HG03066 (cell line): ENCODE measurements at regions not wholly inside any gene's neighbourhood (a gene's known extent, or its start where the extent isn't known, plus 50 kb on each side); places are given as distances from the start of the nearest gene placed in this dataset.
"Not testable (repeated sequence)": the region's sequence is repeated elsewhere in the genome, so short reads cannot be mapped to it uniquely, and the experiment has no call there.

Source experiments
- ATAC-seq: cut with Tn5 transposase; IDR thresholded peaks from one replicate; pipeline ENCODE4 v1.9.1; 2021; ENCODE audit warnings: low read depth; ENCODE audit not compliant: unreplicated experiment

DNA sequence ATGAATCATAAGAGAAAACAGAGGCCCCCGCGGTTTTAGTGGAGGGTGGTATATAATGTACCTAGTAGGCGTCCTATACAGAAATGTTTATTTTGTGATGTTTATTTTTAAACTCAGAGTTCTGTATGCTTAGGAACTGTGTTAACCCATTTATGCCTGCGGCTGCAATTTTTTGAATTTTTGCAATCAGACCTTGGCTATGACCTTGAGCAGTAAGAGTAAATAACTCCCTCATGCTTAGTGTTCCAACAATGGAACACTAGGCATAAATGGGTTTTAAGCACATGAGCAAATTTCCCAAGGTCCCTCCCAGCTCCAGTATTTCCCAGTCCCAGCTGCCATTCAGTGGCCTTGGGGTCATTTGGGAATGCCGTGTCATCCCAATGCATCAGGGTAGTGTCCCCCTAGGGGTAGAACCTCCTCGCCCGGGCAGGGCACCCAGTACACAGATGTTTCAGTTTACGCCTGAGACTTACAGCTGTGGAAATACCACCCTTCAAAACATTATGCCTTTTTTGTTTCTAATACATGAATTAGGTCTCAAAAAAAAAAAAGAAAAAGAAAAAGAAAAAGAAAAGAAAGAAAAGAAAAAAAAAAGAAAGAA lies 605.8 kb upstream of the CDH11 start:
- no peak for ATAC-seq

DNA sequence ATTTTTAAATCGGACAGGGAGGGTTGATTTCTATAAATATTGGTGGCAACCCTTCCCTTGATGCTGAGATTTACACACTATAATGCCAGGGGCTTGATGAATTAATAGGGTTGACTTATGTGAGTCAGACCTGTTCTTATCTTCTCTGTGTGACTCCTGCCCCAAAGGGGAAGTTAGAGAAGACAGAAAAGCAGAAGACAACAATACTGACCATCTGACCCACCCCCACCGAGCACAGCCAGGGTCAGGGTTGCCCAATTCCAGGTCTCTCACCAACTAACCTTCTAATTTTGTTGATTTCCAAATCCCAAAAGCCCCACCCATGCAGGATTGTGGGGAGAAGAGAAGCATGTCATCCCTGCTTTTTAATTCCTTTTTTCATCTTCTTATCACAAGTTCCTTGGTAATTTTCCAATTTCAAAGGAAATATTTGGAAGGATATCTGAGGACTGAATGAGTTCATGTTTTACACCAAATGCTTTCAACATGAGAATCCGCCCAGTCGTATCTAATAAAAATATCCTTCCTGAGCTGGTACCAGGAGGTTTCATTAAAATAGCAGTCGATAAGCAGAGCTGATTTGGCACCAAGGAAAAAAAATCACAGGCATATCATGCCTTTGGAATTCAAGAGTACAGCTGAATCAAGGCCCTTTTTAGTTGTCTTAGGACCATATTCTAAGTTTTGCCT lies 603.4 kb upstream of the CDH11 start:
- no peak for ATAC-seq

- no peak for ATAC-seq
Observed at GRCh38 chr16:65722429-65722828, 600.6 kb upstream of the CDH11 start.

GRCh38 chr16:65717846-65718245 lies 596.0 kb upstream of the CDH11 start:
- ATAC-seq: no peak

DNA sequence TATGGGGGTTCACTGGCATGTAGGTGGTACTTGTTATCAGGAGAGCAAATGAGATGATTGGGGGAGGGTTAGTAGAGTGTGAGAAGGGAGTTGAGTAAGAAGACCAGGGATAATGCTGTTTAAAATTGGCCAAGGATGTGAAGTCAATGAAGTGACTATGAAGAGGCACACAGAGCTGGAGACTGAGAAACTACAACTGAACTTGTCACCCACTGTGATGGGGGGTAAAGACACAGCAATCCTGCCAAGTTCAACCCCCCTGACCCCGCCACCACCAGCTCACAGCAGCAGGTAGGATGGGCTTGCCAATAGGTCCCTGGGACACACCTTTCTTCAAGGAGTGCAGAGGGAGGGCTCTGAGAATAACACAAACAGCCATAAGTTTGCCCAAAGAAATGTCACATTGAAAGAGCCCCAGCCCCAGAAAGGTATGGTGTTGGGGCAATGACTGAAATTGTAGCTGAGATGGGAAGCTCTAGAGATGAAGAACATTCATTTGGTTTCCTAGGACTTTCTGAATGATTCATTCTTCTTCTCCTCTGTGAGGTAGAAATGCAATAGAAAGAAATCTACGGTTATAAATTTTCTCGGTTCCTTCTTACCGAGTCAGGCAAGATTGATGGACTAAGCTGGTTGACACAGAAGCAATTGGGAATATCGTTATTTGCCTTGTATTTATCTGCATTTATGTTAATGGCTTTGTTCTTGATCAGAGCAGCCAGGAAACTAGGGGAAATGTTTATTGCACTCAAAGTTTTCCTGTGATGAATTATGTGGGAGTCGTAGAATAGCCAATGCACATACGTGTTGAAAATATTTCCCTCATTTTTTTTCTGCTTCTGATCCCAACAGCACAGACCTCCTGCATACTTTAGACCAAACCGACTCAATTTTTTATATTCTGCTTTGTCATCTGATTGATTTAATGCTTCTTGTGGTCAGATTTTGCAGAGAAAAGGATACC lies 595.2 kb upstream of the CDH11 start:
- ATAC-seq: no peak

- ATAC-seq: no peak
Observed at GRCh38 chr16:65713181-65713808, 591.4 kb upstream of the CDH11 start.

DNA sequence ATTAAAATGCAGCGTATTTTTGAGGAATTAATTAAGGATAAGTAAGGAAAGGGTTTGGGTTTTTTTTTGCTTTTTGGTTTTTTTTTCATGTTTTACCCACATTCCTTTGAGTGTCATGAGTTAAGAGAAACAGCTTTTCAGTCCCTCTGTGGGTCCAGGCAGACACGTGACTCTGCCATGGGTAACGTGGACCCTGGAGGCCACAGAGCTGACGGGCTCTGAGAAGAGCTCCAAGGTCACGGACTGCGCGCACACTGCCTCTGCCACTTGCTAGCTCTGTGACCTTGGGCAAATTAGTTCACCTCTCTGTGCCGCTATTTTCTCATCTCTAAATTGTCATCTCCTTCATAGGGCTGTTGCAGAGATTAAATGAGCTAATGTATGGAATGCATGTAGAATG lies 588.2 kb upstream of the CDH11 start:
- ATAC-seq: no peak

DNA sequence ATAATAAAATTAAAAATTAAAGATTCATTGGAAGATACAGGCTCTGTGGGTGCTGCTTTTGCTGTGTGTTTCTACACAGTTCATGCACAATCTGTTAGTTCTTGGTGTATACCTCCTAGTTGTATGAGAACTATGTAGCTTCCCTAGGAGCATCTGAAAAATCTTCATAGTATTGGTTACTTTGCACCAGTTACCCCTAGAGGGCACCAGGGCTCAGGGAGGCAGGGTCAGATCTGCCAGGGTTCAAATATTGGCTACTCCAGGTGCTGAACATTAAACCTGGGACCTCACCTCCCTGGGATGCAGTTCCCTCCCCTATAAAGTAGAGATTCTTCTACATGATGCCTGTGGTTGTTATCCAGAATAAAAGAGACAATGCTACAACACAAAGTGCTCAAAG lies 583.0 kb upstream of the CDH11 start:
- ATAC-seq: no peak

GRCh38 chr16:65702707-65703402 lies 581.0 kb upstream of the CDH11 start:
- ATAC-seq: no peak

- no peak for ATAC-seq
Observed at GRCh38 chr16:65700596-65700995, 578.7 kb upstream of the CDH11 start.

DNA sequence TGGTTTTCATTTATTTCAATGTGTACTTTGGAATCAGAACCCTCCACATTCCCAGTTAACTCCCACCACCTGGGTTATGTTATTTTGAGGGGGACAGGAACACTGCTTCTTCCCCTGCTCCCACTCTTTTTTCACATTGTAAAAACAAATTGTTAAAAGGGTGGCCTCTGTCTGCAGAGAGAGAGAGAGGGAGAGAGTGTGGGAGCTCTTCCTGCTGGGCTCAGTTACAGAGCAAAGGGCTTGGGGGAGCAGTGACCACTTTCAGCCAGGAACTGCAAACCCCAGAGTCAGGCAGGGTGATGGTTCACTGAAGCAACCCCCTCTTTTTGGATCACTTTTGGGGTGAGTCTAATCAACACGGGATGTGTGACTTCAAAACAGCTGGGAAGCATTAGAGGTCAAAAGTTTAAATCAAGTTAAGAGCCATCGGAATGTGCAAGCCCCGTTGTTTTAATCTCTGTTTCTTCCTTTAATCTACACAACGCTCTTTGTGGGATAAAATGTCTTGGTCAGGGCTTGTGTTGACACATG lies 577.0 kb upstream of the CDH11 start:
- no peak for ATAC-seq

GRCh38 chr16:65697521-65697920 lies 575.7 kb upstream of the CDH11 start:
- ATAC-seq: no peak

- ATAC-seq: no peak
Observed at GRCh38 chr16:65697065-65697464, 575.2 kb upstream of the CDH11 start.

DNA sequence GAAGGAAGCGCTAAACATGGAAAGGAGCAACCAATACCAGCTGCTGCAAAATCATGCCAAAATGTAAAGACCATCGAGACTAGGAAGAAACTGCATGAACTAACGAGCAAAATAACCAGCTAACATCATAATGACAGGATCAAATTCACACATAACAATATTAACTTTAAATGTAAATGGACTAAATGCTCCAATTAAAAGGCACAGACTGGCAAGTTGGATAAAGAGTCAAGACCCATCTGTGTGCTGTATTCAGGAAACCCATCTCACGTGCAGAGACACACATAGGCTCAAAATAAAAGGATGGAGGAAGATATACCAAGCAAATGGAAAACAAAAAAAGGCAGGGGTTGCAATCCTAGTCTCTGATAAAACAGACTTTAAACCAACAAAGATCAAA lies 570.0 kb upstream of the CDH11 start:
- not testable (repeated sequence) for ATAC-seq

DNA sequence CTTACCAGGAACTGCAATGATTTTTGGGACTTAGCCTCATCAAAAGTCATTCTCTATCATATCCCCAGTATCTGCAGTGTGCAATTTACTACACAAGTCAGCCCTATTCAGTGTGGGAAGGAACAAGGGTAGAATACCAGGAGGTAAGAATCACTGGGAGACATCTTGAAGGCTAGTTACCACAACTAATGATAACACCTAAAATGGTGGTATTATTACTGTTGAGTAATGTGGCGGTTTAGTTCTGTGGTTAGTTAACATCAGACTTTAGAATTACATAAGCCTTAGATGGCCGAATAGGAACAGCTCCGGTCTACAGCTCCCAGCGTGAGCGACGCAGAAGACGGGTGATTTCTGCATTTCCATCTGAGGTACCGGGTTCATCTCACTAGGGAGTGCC lies 567.9 kb upstream of the CDH11 start:
- no peak for ATAC-seq

GRCh38 chr16:65688301-65688700 lies 566.4 kb upstream of the CDH11 start:
- no peak for ATAC-seq

GRCh38 chr16:65684230-65684629 lies 562.4 kb upstream of the CDH11 start:
- ATAC-seq: no peak

DNA sequence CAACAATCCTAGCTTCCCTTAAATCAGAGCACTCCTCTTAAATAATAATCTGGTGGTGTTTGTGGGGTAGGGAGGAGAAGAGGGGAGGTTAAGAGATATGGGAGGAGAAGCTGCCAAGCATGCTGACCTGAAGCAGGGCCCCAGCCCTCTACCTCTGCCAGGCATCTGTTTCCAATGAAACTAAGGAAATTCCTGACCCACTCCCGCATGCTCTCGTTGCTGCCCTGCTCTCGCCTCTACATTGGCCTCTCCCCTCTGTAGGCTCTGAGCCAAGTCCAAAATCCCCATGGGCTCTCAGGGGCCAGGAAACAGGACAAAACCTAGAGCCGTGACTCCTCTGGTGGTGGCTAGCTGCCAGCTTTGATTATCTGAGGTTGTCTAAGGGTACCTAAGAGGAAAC lies 559.5 kb upstream of the CDH11 start:
- ATAC-seq: no peak

DNA sequence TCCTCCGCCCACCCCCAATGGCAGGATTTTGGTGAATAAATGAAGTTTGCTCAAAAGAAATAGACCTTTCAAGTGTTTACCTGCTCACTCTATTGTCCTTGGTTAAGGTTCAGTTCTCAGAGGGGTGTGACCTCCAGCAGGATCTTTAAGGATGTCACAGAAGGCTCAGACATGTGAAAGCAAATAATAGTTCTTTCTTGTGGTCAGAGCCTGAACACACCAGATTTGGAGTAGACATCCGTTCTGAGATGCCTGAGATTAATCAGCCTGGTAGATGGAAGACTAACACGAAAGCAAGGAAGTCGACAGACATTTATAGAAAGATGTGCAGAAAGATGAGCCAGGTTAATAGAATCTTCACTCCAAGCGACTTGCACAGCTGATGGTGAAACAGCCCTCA lies 557.9 kb upstream of the CDH11 start:
- no peak for ATAC-seq

DNA sequence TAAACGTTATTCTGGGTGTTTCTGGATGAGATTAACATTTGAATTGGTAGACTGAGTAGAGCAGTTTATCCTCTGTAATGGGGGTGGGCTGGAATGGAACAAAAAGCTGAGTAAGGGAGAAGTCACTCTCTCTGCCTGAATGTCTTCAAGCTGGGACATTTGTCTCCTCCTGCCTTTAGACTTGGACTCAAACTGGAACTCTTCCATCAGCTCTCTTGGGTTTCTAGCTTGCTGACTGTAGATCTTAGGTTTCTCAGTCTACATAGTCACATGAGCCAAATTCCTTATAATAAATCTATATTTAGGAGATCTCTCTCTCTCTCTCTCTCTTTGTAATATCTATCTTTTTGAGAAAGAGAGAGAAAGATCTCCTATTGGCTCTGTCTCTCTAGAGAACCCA lies 553.3 kb upstream of the CDH11 start:
- ATAC-seq: no peak
